ENCODE measurements at regions not wholly inside any gene's neighbourhood (a gene's known extent, or its start where the extent isn't known, plus 50 kb on each side); places are given as distances from the start of the nearest gene placed in this dataset.

DNA sequence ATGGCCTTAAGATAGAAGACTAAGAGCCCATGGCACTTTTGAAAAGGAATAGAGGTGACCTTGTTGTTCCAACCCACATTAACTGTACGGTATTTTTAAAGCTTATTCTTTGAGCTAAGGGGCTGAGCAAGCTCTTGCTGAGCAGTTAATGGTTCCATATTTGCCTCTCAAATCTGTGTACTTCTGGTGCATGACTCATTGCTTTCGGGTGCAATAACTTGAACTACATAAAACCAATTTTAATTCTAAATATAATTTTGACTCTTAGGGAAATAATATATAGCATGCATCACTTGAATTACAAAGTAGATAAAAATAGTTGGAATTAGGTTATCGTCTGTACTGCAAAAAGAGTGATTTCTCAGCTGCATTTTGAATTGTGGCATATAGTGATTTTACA lies 348.1 kb upstream of the CITED2 start:
- no peaks in the 10 kb centered on the region for H3K27me3 ChIP-seq
- H3K36me3 ChIP-seq: no peaks in the 10 kb centered on the region
- no peak overlapping the region for H3K27ac ChIP-seq
- TF ChIP-seq EP300 (IDR thresholded peaks at IDR 0.05): no peak
- TF ChIP-seq, protein P1, sequence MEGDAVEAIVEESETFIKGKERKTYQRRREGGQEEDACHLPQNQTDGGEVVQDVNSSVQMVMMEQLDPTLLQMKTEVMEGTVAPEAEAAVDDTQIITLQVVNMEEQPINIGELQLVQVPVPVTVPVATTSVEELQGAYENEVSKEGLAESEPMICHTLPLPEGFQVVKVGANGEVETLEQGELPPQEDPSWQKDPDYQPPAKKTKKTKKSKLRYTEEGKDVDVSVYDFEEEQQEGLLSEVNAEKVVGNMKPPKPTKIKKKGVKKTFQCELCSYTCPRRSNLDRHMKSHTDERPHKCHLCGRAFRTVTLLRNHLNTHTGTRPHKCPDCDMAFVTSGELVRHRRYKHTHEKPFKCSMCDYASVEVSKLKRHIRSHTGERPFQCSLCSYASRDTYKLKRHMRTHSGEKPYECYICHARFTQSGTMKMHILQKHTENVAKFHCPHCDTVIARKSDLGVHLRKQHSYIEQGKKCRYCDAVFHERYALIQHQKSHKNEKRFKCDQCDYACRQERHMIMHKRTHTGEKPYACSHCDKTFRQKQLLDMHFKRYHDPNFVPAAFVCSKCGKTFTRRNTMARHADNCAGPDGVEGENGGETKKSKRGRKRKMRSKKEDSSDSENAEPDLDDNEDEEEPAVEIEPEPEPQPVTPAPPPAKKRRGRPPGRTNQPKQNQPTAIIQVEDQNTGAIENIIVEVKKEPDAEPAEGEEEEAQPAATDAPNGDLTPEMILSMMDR (IDR thresholded peaks at IDR 0.05): no peak
- TF ChIP-seq POLR2A (IDR thresholded peaks at IDR 0.05): no peak
- no peak for TF ChIP-seq POLR2AphosphoS5 (IDR thresholded peaks at IDR 0.05)
- H3K4me1 ChIP-seq: no peaks in the 10 kb centered on the region
- no peaks in the 10 kb centered on the region for H3K9me3 ChIP-seq
- no peak overlapping the region for H3K4me3 ChIP-seq
- DNase-seq (ENCODE audit: low spot score in 2 of 2): no peak
- 73% methylated on average over 3 of the region's 3 CpGs for WGBS

DNA sequence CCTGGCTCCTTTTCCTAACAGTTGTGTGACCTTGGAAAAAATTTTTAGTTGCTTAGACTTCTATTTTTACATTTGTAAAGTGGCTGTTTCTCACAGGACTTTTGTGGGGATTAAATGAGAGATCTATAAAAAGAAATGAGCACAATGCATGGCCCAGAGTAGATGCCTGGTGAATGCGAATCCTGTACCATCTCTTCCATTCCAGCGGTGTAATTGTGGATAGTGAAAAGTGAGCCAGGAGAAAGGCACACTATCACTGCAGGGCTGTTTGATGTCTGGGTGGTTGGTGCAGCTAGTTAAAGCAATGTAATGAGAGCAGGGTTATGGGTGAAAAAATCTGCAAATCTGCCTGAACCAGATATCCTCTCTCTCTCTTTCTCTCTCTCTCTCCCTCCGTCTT lies 347.5 kb upstream of the CITED2 start:
- no peak overlapping the region for H3K27ac ChIP-seq
- DNase-seq (ENCODE audit: low spot score in 2 of 2): no peak
- TF ChIP-seq POLR2A (IDR thresholded peaks at IDR 0.05) (no peak), EP300 (IDR thresholded peaks at IDR 0.05) (no peak), POLR2AphosphoS5 (IDR thresholded peaks at IDR 0.05) (no peak)
- TF ChIP-seq, protein P1 (IDR thresholded peaks at IDR 0.05): no peak
- WGBS: 91% methylated on average over 3 of the region's 3 CpGs
- H3K4me1 ChIP-seq: no peaks in the 10 kb centered on the region
- no peaks in the 10 kb centered on the region for H3K27me3 ChIP-seq
- no peaks in the 10 kb centered on the region for H3K9me3 ChIP-seq
- H3K36me3 ChIP-seq: no peaks in the 10 kb centered on the region
- no peak overlapping the region for H3K4me3 ChIP-seq

DNA sequence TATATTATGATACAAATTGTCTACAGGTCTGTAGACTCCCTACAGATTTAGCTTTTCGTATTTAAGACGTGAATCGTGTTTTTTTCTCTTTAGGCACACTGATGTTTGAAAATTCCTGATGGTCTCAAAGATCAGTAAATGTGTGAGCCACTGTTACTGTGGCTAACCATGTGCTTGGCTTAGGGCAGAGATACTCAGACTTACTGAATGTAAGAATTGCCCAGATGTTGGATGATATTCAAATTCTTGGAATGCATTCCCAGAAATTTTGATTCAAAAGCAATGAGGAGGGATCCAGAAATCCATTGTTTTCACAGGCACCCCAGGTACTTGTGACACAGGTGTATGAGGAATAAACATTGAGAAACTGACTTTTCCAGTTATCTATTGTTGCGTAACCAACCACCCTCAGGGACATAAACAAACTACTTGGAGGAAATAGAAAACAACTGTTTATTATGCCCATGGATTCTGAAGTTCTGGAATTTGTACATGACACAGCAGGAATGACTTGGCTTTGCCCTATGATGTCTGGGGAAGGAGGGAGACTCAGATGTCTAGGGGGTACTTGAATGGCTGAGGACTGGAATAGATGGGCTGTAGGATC lies 339.6 kb upstream of the CITED2 start:
- DNase-seq (ENCODE audit: low spot score in 2 of 2): no peak
- TF ChIP-seq EP300 (IDR thresholded peaks at IDR 0.05): no peak
- no peak for TF ChIP-seq POLR2A (IDR thresholded peaks at IDR 0.05)
- no peak for TF ChIP-seq POLR2AphosphoS5 (IDR thresholded peaks at IDR 0.05)
- TF ChIP-seq, protein P1 (IDR thresholded peaks at IDR 0.05): no peak
- WGBS: 64% methylated on average over 4 of the region's 4 CpGs
- H3K27me3 ChIP-seq: no peaks in the 10 kb centered on the region
- no peaks in the 10 kb centered on the region for H3K9me3 ChIP-seq
- peaks cover 22% of the 10 kb centered on the region for H3K4me1 ChIP-seq
- H3K4me3 ChIP-seq: no peak overlapping the region
- H3K36me3 ChIP-seq: no peaks in the 10 kb centered on the region
- no peak overlapping the region for H3K27ac ChIP-seq

DNA sequence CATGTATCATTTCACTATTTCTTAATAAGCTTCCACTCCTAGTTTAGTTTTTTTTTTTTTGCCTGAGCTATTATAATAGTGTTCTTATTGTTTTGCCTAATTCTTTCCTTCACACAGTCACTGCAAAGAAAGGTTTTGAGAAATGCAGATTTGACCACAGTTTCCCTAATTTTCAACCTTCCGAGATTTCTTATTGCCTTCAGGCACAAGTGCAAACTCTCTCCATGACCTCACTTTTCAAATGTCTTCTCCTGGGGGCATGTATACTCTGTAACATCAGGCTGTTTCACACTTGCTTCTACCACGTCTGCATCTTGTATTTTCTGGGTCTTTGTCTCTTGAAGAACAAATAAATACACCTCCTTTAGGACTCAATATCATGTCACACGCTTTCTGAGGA lies 339.0 kb upstream of the CITED2 start:
- 69% methylated on average over 3 of the region's 3 CpGs for WGBS
- DNase-seq (ENCODE audit: low spot score in 2 of 2): no peak
- TF ChIP-seq POLR2A (IDR thresholded peaks at IDR 0.05): no peak
- TF ChIP-seq POLR2AphosphoS5 (IDR thresholded peaks at IDR 0.05): no peak
- TF ChIP-seq, protein P1 (IDR thresholded peaks at IDR 0.05): no peak
- TF ChIP-seq EP300 (IDR thresholded peaks at IDR 0.05): no peak
- no peak overlapping the region for H3K4me3 ChIP-seq
- peaks cover 28% of the 10 kb centered on the region for H3K4me1 ChIP-seq
- H3K36me3 ChIP-seq: no peaks in the 10 kb centered on the region
- H3K9me3 ChIP-seq: no peaks in the 10 kb centered on the region
- H3K27ac ChIP-seq: no peak overlapping the region
- no peaks in the 10 kb centered on the region for H3K27me3 ChIP-seq

DNA sequence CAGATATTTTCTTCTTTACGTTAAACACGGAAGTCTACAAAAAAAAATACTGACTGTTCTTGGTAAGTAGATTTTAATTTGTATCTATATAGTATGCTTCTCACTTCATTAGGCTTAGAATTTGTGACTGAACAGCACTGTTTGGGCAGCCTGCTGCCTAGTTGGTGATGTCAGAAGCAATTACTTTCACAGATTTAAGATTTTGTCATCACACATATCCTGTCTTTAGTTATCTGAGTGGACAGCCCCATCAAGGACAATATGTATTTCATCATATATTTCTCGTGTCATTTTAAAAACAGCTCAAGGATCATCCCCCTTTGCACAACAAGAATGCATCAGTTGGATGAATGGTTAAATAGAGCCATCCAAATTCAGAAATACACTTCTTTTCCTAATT lies 338.4 kb upstream of the CITED2 start:
- WGBS: 76% methylated on average over 3 of the region's 3 CpGs
- Histone ChIP-seq H3K4me1 (peaks cover 30% of the 10 kb centered on the region), H3K27me3 (no peaks in the 10 kb centered on the region), H3K4me3 (no peak overlapping the region), H3K36me3 (no peaks in the 10 kb centered on the region), H3K27ac (no peak overlapping the region), H3K9me3 (no peaks in the 10 kb centered on the region)
- no peak for DNase-seq (ENCODE audit: low spot score in 2 of 2)
- TF ChIP-seq, protein P1 (IDR thresholded peaks at IDR 0.05): no peak
- TF ChIP-seq POLR2A (IDR thresholded peaks at IDR 0.05) (no peak), POLR2AphosphoS5 (IDR thresholded peaks at IDR 0.05) (no peak), EP300 (IDR thresholded peaks at IDR 0.05) (no peak)
